Liver (tissue), 3 donors: ENCODE measurements at regions not wholly inside any gene's neighbourhood (a gene's known extent, or its start where the extent isn't known, plus 50 kb on each side); places are given as distances from the start of the nearest gene placed in this dataset.

Source experiments
- GABPA ChIP-seq, 2 donors: IDR thresholded peaks in 1 of 2; conservative IDR thresholded peaks in 1 of 2; 2 replicates each; pipeline ENCODE4 v1.6.1; 2016; ENCODE audit warnings: antibody characterized with exemption in 2 of 2, mild to moderate bottlenecking in 1 of 2, moderate library complexity in 1 of 2
- SP1 ChIP-seq: IDR thresholded peaks from 2 replicates; pipeline ENCODE4 v1.6.1; 2018; ENCODE audit warnings: antibody characterized with exemption, mild to moderate bottlenecking
- TAF1 ChIP-seq: conservative IDR thresholded peaks from 2 replicates; pipeline ENCODE4 v1.6.1; 2016; ENCODE audit warnings: antibody characterized with exemption, mild to moderate bottlenecking
- TF ChIP-seq, protein P1 (sequence below): fragments of 150-350 bp; IDR thresholded peaks from 2 replicates; pipeline ENCODE4 v1.5.1; 2017; ENCODE audit warnings: improper control_type of control experiment, low read depth, low read length; ENCODE audit not compliant: missing input control
- donor health status: healthy.
- donor health status: healthy.

DNA sequence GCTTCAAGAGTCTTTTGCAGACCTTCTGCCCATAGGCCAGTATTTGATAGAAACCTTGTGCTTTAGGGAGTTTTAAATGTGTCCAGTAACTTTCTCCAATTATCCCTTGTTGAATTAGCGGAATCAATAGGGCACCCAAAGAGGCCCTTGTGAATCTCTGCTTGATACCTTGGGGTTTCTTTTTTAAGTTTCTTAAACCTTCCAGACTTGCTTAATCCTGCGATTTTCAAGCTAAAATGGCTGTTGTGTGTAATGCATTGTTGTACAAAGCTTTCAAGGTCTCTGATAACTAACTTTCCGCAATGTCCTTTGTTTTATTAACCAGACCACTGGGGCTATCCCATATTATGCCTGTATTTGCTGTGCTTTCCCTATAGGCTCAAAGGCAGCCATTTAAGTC lies 577.4 kb upstream of the RORB start:
- TF ChIP-seq SP1 (no peak), TAF1 (no peak), GABPA (IDR thresholded peaks at IDR 0.05 in 1 of 2, conservative IDR thresholded peaks at IDR 0.05 in 1 of 2) (no peak)
- TF ChIP-seq, protein P1, sequence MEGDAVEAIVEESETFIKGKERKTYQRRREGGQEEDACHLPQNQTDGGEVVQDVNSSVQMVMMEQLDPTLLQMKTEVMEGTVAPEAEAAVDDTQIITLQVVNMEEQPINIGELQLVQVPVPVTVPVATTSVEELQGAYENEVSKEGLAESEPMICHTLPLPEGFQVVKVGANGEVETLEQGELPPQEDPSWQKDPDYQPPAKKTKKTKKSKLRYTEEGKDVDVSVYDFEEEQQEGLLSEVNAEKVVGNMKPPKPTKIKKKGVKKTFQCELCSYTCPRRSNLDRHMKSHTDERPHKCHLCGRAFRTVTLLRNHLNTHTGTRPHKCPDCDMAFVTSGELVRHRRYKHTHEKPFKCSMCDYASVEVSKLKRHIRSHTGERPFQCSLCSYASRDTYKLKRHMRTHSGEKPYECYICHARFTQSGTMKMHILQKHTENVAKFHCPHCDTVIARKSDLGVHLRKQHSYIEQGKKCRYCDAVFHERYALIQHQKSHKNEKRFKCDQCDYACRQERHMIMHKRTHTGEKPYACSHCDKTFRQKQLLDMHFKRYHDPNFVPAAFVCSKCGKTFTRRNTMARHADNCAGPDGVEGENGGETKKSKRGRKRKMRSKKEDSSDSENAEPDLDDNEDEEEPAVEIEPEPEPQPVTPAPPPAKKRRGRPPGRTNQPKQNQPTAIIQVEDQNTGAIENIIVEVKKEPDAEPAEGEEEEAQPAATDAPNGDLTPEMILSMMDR, result no peak
